ENCODE measurements at regions not wholly inside any gene's neighbourhood (a gene's known extent, or its start where the extent isn't known, plus 50 kb on each side); places are given as distances from the start of the nearest gene placed in this dataset.
A peak's percentile ranks its signal among the peaks of the same experiment; 100 is the strongest.
"Not testable (repeated sequence)": the region's sequence is repeated elsewhere in the genome, so short reads cannot be mapped to it uniquely, and the experiment has no call there.

GRCh38 chr12:131530422-131530821 lies 180.5 kb upstream of the SFSWAP start:
- DNase-seq, result no peak

GRCh38 chr12:131533139-131533538 lies 177.8 kb upstream of the SFSWAP start:
- DNase-seq, result no peak

GRCh38 chr12:131535779-131536178 lies 175.1 kb upstream of the SFSWAP start:
- no peak for DNase-seq

- peak; percentile 58 for DNase-seq
Observed at GRCh38 chr12:131536337-131536736, 174.6 kb upstream of the SFSWAP start.

GRCh38 chr12:131536766-131537165 lies 174.1 kb upstream of the SFSWAP start:
- DNase-seq, result no peak

GRCh38 chr12:131537267-131537958 lies 173.5 kb upstream of the SFSWAP start:
- no peak for DNase-seq

- DNase-seq, result no peak
Observed at GRCh38 chr12:131539381-131539780, 171.5 kb upstream of the SFSWAP start.

- DNase-seq, result no peak
Observed at GRCh38 chr12:131540138-131540623, 170.7 kb upstream of the SFSWAP start.

- DNase-seq, result not testable (repeated sequence)
Observed at GRCh38 chr12:131541512-131541911, 169.4 kb upstream of the SFSWAP start.

- DNase-seq, result no peak
Observed at GRCh38 chr12:131542351-131542750, 168.5 kb upstream of the SFSWAP start.

- no peak for DNase-seq
Observed at GRCh38 chr12:131543040-131543439, 167.8 kb upstream of the SFSWAP start.

- DNase-seq, result no peak
Observed at GRCh38 chr12:131547555-131547954, 163.3 kb upstream of the SFSWAP start.

GRCh38 chr12:131550121-131550520 lies 160.8 kb upstream of the SFSWAP start:
- DNase-seq, result no peak

GRCh38 chr12:131551675-131552491 lies 159.0 kb upstream of the SFSWAP start:
- no peak for DNase-seq

GRCh38 chr12:131552492-131552863 lies 158.4 kb upstream of the SFSWAP start:
- no peak for DNase-seq

- no peak for DNase-seq
Observed at GRCh38 chr12:131553096-131553777, 157.7 kb upstream of the SFSWAP start.

- no peak for DNase-seq
Observed at GRCh38 chr12:131555197-131555846, 155.6 kb upstream of the SFSWAP start.

GRCh38 chr12:131555866-131556265 lies 155.0 kb upstream of the SFSWAP start:
- no peak for DNase-seq

GRCh38 chr12:131557078-131557709 lies 153.7 kb upstream of the SFSWAP start:
- no peak for DNase-seq

GRCh38 chr12:131559517-131560516 lies 151.1 kb upstream of the SFSWAP start:
- no peak for DNase-seq

GRCh38 chr12:131561051-131561450 lies 149.8 kb upstream of the SFSWAP start:
- DNase-seq, result no peak

Measured in CD4-positive, alpha-beta T cell treated with Interleukin-21 for 1 hour (primary cell).